ENCODE measurements at regions not wholly inside any gene's neighbourhood (a gene's known extent, or its start where the extent isn't known, plus 50 kb on each side); places are given as distances from the start of the nearest gene placed in this dataset.

DNA sequence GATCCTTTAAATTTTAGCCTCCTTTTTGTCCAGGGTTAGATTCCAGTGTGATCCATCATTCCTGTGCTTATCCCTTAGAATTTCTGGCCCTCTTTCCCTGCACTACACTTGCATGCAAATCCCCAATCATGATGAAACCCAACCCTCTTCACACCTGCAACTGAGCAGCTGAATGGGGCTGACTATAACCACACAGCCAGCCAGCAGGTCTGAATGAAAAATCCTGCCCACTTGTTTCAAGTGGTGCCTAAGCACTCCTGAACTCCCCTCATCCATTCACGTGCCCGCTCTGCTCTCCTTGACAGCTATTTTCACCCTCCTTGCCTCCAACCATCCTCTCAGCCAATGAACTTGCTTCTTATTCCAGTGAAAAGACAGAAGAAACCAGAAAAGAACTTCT is 80.5 kb upstream of the AFF3 start:
- no peaks in the 10 kb centered on the region for H3K27me3 ChIP-seq (ENCODE audit: control insufficient read depth in 1 of 2, insufficient read depth in 2 of 2, low read length in 2 of 2)
- H3K4me3 ChIP-seq (ENCODE audit: low read depth in 1 of 2, low read length in 2 of 2) = no peak overlapping the region
- H3K9ac ChIP-seq (ENCODE audit: low read length) = no peak overlapping the region
- H3K27ac ChIP-seq (ENCODE audit: low read depth, low read length) = no peak overlapping the region
- H3K9me3 ChIP-seq (ENCODE audit: low read length) = no peaks in the 10 kb centered on the region
- no peaks in the 10 kb centered on the region for H3K4me1 ChIP-seq (ENCODE audit: insufficient read depth, low read length)
- H3K36me3 ChIP-seq (ENCODE audit: insufficient read depth, low read length) = no peaks in the 10 kb centered on the region

DNA sequence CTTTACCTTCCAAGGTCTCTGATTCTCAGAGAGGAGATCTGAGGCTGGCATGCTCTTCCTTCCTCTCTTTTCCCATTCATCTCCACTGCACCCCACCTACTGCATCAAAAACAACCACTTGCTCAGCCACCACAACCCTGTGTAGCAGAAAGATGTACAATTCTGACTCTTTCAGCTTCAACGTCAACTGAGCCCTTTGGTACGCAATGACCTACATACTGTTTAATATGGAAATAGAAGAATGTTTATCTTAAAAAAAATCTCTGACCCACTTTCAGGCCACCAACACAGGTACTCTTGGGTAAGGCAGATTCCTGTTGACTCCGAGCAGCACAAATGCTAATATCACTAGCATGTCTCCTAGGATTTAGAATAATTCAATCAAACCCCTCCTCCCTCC is 76.2 kb upstream of the AFF3 start:
- Histone ChIP-seq H3K27ac (ENCODE audit: low read depth, low read length) (no peak overlapping the region), H3K27me3 (ENCODE audit: control insufficient read depth in 1 of 2, insufficient read depth in 2 of 2, low read length in 2 of 2) (no peaks in the 10 kb centered on the region), H3K36me3 (ENCODE audit: insufficient read depth, low read length) (no peaks in the 10 kb centered on the region), H3K4me3 (ENCODE audit: low read depth in 1 of 2, low read length in 2 of 2) (no peak overlapping the region), H3K4me1 (ENCODE audit: insufficient read depth, low read length) (peaks cover 27% of the 10 kb centered on the region), H3K9me3 (ENCODE audit: low read length) (no peaks in the 10 kb centered on the region), H3K9ac (ENCODE audit: low read length) (no peak overlapping the region)

DNA sequence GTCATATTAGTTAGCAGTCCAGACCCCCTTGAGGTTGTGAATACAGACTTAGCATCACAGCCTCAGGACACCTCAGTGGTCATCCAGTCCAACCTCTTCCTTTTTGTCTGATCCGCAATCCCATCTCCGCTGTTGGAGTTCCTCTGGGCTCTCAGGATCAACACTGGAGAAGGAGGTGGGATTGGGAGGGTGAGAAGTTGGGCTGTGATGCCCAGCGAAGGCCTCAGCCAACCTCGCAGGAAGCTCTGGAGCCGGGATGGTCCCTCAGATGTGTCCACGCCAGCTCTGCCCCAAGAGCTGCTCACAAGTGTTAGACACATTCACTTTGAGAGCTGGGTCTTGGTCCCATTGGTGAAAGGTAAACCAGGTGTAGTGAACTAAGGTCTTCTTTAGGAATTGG is 74.9 kb upstream of the AFF3 start:
- Histone ChIP-seq H3K9ac (ENCODE audit: low read length) (no peak overlapping the region), H3K27me3 (ENCODE audit: control insufficient read depth in 1 of 2, insufficient read depth in 2 of 2, low read length in 2 of 2) (no peaks in the 10 kb centered on the region), H3K4me1 (ENCODE audit: insufficient read depth, low read length) (peaks cover 38% of the 10 kb centered on the region), H3K4me3 (ENCODE audit: low read depth in 1 of 2, low read length in 2 of 2) (no peak overlapping the region), H3K9me3 (ENCODE audit: low read length) (no peaks in the 10 kb centered on the region), H3K27ac (ENCODE audit: low read depth, low read length) (no peak overlapping the region), H3K36me3 (ENCODE audit: insufficient read depth, low read length) (no peaks in the 10 kb centered on the region)

DNA sequence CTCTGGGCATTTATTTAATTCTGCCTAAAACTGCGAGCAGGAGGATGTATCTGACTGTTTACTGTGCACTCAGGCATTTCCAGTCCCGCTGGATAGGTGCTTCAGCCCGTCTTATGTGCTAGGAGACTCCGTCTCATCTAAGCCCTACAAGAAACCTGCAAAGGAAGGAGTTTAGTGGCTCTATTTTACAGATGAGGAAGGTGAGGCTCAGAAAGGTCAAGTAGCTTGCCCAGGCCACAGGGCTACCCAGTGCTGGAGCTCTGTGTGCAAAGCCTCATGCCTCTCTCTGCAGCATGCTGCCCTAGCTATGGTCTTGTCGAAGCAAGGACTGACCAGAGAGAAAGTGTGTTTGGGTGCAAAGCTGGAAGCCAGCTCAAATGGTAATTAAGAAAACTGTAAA is 73.6 kb upstream of the AFF3 start:
- Histone ChIP-seq H3K9me3 (ENCODE audit: low read length) (no peaks in the 10 kb centered on the region), H3K27ac (ENCODE audit: low read depth, low read length) (no peak overlapping the region), H3K27me3 (ENCODE audit: control insufficient read depth in 1 of 2, insufficient read depth in 2 of 2, low read length in 2 of 2) (no peaks in the 10 kb centered on the region)

DNA sequence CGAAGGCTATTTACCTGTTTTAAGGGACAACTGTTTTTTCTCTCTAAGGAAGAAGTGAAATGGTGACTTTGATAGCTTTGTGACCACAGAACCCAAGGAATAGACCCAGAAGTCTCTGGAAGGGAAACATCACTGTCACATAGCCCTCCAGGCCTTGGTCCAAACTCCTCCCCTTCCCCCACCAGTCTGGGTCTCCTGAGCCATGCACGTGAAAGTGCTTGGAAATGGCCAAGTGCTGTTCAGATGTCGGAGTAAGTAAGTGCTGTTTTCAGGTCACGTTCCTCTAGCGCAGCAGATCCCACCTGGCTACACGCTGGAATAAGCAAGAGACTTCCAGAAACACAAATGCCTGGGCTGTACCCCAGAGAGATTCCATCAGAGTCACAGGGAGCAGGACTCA is 73.0 kb upstream of the AFF3 start:
- no peak overlapping the region for H3K4me3 ChIP-seq (ENCODE audit: low read depth in 1 of 2, low read length in 2 of 2)
- no peaks in the 10 kb centered on the region for H3K9me3 ChIP-seq (ENCODE audit: low read length)
- H3K27me3 ChIP-seq (ENCODE audit: control insufficient read depth in 1 of 2, insufficient read depth in 2 of 2, low read length in 2 of 2) = no peaks in the 10 kb centered on the region
- no peaks in the 10 kb centered on the region for H3K36me3 ChIP-seq (ENCODE audit: insufficient read depth, low read length)
- H3K4me1 ChIP-seq (ENCODE audit: insufficient read depth, low read length) = peaks cover 38% of the 10 kb centered on the region
- peak overlapping the region; percentile 24 for H3K27ac ChIP-seq (ENCODE audit: low read depth, low read length)
- no peak overlapping the region for H3K9ac ChIP-seq (ENCODE audit: low read length)

More for the DNA sequence above, 73.6 kb upstream of the AFF3 start:
- Histone ChIP-seq H3K4me1 (ENCODE audit: insufficient read depth, low read length) (peaks cover 38% of the 10 kb centered on the region), H3K9ac (ENCODE audit: low read length) (no peak overlapping the region), H3K4me3 (ENCODE audit: low read depth in 1 of 2, low read length in 2 of 2) (no peak overlapping the region), H3K36me3 (ENCODE audit: insufficient read depth, low read length) (no peaks in the 10 kb centered on the region)

DNA sequence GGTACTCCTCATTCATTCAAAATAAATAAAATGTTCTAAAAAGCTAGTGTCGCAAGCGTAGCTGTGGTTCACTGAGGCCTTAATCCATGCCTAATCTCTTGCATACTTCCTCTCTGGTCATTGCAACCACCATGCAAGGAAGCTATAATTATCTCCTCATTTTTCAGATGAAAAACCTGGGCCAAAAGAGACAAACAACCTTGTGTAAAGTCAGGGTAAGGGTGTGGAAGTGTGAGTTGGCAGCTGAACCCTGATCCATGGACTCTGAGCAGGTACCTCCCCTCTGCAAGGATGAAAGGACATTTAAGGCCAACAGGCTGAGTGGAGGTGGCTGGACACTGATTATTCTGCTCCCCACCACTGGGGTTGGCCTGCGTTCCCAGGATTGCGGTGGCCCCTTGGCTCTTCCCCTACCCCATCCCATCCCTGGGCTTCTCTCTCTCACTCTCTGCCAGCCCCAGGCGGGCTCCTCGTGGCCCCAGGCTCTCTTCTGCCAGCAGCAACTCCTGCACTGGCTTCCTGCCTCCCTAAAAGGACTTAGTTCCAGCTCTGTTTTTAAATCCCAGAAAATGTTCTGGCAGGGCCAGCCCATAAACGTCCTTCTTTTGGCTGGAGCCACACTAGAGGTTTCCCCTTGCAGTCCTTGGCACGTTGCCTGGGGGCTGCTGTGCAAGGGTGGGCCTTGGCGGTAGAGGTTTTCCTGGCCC is 72.0 kb upstream of the AFF3 start:
- no peak overlapping the region for H3K4me3 ChIP-seq (ENCODE audit: low read depth in 1 of 2, low read length in 2 of 2)
- no peaks in the 10 kb centered on the region for H3K36me3 ChIP-seq (ENCODE audit: insufficient read depth, low read length)
- H3K9ac ChIP-seq (ENCODE audit: low read length) = no peak overlapping the region
- H3K9me3 ChIP-seq (ENCODE audit: low read length) = no peaks in the 10 kb centered on the region
- no peaks in the 10 kb centered on the region for H3K27me3 ChIP-seq (ENCODE audit: control insufficient read depth in 1 of 2, insufficient read depth in 2 of 2, low read length in 2 of 2)
- peak overlapping the region; percentile 29 for H3K27ac ChIP-seq (ENCODE audit: low read depth, low read length)
- H3K4me1 ChIP-seq (ENCODE audit: insufficient read depth, low read length) = peaks cover 38% of the 10 kb centered on the region

DNA sequence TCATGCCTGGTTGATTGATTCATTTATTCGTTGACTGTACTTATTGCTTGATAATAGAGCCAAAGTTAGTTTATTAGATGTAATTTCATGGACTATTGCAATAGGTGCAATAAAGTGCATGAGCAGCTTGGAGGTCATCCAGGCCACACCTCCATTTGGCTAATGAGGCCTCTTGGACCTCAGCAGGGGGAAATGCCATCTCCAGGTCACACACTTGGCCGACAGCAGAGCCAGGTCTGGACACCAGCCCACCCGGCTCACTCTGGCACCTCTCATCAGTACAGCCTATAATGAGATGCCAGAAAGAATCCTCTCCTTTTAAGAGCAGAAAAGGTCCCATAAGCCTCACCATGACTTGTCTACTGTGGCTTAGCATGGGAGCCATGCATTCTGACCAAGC is 71.2 kb upstream of the AFF3 start:
- Histone ChIP-seq H3K9me3 (ENCODE audit: low read length) (no peaks in the 10 kb centered on the region), H3K27ac (ENCODE audit: low read depth, low read length) (peak overlapping the region; percentile 29), H3K4me1 (ENCODE audit: insufficient read depth, low read length) (peaks cover 38% of the 10 kb centered on the region), H3K9ac (ENCODE audit: low read length) (no peak overlapping the region), H3K36me3 (ENCODE audit: insufficient read depth, low read length) (no peaks in the 10 kb centered on the region), H3K27me3 (ENCODE audit: control insufficient read depth in 1 of 2, insufficient read depth in 2 of 2, low read length in 2 of 2) (no peaks in the 10 kb centered on the region), H3K4me3 (ENCODE audit: low read depth in 1 of 2, low read length in 2 of 2) (no peak overlapping the region)

DNA sequence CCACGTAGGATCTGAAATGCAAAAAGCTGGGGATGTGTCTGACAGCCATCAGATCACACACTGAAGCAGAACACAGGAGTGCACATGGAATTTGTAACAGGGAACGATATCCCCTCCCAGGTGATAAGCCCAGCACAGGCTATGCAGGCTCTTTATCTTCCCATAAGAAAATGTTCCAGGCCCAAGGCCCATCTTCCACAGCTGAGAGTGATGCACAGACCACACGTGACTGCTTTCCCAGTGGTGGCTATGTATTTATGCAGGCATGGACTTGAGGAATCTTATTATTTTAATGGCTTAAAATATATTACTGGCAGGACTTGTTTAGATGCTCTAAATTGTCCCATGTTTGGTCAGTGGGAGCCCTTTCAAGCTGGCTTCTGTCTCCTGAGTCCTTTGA is 70.5 kb upstream of the AFF3 start:
- Histone ChIP-seq H3K36me3 (ENCODE audit: insufficient read depth, low read length) (no peaks in the 10 kb centered on the region), H3K27ac (ENCODE audit: low read depth, low read length) (peak overlapping the region; percentile 29)

DNA sequence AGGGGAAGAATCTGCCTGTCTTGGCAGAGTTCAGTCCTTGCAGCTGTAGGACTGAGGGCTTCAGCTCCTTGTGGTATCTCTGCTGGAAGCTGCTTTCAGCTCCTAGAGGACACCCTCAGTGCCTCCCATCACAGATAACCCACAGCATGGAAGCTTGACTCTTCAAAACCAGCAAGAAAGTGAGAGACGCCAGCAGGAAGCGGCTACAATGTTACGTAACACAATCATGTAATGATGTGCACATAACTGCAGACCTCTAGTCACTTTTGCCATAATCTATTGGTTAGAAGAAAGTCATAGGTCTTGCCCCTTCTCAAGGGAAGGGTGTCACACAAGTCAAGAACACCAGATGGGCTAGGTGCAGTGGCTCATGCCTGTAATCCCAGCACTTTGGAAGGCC is 69.1 kb upstream of the AFF3 start:
- Histone ChIP-seq H3K27me3 (ENCODE audit: control insufficient read depth in 1 of 2, insufficient read depth in 2 of 2, low read length in 2 of 2) (no peaks in the 10 kb centered on the region), H3K9ac (ENCODE audit: low read length) (no peak overlapping the region)

More for the DNA sequence above, 70.5 kb upstream of the AFF3 start:
- peaks cover 38% of the 10 kb centered on the region for H3K4me1 ChIP-seq (ENCODE audit: insufficient read depth, low read length)
- no peaks in the 10 kb centered on the region for H3K9me3 ChIP-seq (ENCODE audit: low read length)
- no peaks in the 10 kb centered on the region for H3K27me3 ChIP-seq (ENCODE audit: control insufficient read depth in 1 of 2, insufficient read depth in 2 of 2, low read length in 2 of 2)
- no peak overlapping the region for H3K9ac ChIP-seq (ENCODE audit: low read length)
- H3K4me3 ChIP-seq (ENCODE audit: low read depth in 1 of 2, low read length in 2 of 2) = no peak overlapping the region

DNA sequence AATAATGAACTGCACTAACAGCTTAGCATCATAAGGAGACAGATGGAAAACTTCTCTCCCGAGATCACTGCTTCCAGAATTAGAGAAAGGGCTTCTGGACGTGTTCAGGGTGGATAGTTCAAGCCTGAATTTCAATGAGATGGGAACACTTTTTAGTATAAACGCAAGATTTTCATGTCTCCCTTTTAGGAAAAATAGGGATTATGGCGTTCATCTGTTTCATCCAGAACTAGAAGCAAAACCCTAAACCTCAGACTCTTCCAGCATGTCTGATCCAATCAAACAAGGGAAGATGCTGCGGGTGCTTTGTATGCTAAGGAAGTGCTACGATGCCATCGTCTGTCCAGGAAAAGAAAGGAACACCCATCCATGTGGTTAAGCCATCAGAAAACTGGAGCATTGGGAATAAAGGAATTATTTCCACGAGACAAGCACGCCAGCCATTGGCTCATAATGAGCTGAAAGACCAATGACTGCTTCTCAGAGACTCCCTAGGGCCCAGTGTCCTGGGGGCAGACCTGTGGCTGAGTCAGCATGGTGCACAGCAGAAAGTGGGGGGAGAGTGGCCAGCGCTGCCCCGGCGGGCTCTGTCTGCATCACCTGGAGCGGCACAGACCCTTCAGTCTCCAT is 65.9 kb upstream of the AFF3 start:
- Histone ChIP-seq H3K9me3 (ENCODE audit: low read length) (no peaks in the 10 kb centered on the region), H3K27ac (ENCODE audit: low read depth, low read length) (no peak overlapping the region)

More for the DNA sequence above, 69.1 kb upstream of the AFF3 start:
- no peaks in the 10 kb centered on the region for H3K36me3 ChIP-seq (ENCODE audit: insufficient read depth, low read length)
- no peaks in the 10 kb centered on the region for H3K9me3 ChIP-seq (ENCODE audit: low read length)
- H3K4me1 ChIP-seq (ENCODE audit: insufficient read depth, low read length) = peaks cover 38% of the 10 kb centered on the region
- no peak overlapping the region for H3K4me3 ChIP-seq (ENCODE audit: low read depth in 1 of 2, low read length in 2 of 2)
- no peak overlapping the region for H3K27ac ChIP-seq (ENCODE audit: low read depth, low read length)

DNA sequence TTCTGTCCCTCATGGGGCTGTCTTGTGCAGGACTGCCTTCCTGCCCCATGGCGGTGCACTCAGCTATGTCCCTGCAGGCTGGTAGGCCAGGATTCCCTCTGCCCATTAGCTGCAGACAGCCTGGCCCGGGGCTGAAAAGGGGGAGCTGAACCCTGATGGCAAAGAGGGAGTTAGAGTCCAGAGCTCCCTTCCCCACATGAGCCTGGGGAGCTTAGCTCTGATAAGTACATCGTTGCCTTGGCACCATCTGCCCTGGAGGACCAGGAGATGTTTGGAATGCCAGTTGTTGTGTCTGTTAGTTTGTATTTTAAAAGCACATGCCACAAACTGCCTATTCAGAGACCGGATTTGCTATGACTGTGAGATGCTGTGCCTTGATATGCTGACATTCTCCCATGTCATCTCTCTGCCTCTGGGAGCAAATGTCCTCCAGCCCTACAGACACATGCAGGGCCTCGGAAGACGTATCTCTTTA is 65.1 kb upstream of the AFF3 start:
- Histone ChIP-seq H3K27me3 (ENCODE audit: control insufficient read depth in 1 of 2, insufficient read depth in 2 of 2, low read length in 2 of 2) (no peaks in the 10 kb centered on the region), H3K27ac (ENCODE audit: low read depth, low read length) (no peak overlapping the region), H3K36me3 (ENCODE audit: insufficient read depth, low read length) (no peaks in the 10 kb centered on the region), H3K4me1 (ENCODE audit: insufficient read depth, low read length) (no peaks in the 10 kb centered on the region), H3K9me3 (ENCODE audit: low read length) (no peaks in the 10 kb centered on the region), H3K9ac (ENCODE audit: low read length) (no peak overlapping the region), H3K4me3 (ENCODE audit: low read depth in 1 of 2, low read length in 2 of 2) (no peak overlapping the region)

More for the DNA sequence above, 65.9 kb upstream of the AFF3 start:
- H3K36me3 ChIP-seq (ENCODE audit: insufficient read depth, low read length) = no peaks in the 10 kb centered on the region
- no peak overlapping the region for H3K9ac ChIP-seq (ENCODE audit: low read length)
- peaks cover 8% of the 10 kb centered on the region for H3K4me1 ChIP-seq (ENCODE audit: insufficient read depth, low read length)
- H3K27me3 ChIP-seq (ENCODE audit: control insufficient read depth in 1 of 2, insufficient read depth in 2 of 2, low read length in 2 of 2) = no peaks in the 10 kb centered on the region
- H3K4me3 ChIP-seq (ENCODE audit: low read depth in 1 of 2, low read length in 2 of 2) = no peak overlapping the region
